ENCODE measurements at regions not wholly inside any gene's neighbourhood (a gene's known extent, or its start where the extent isn't known, plus 50 kb on each side); places are given as distances from the start of the nearest gene placed in this dataset.

- no peak for TF ChIP-seq GATA2 (IDR thresholded peaks at IDR 0.05; ENCODE audit: low read depth, low read length)
- no peak for TF ChIP-seq GATA3 (IDR thresholded peaks at IDR 0.05; ENCODE audit: low read depth, low read length)
These were observed 215.6 kb upstream of the CHD6 start for GRCh38 chr20:41833739-41834138.

- TF ChIP-seq GATA3 (IDR thresholded peaks at IDR 0.05; ENCODE audit: low read depth, low read length) (no peak), GATA2 (IDR thresholded peaks at IDR 0.05; ENCODE audit: low read depth, low read length) (no peak)
These were observed 212.5 kb upstream of the CHD6 start for GRCh38 chr20:41830702-41831101.

GRCh38 chr20:41819436-41819835 lies 201.3 kb upstream of the CHD6 start:
- no peak for TF ChIP-seq GATA2 (IDR thresholded peaks at IDR 0.05; ENCODE audit: low read depth, low read length)
- TF ChIP-seq GATA3 (IDR thresholded peaks at IDR 0.05; ENCODE audit: low read depth, low read length) = no peak

- no peak for TF ChIP-seq GATA3 (IDR thresholded peaks at IDR 0.05; ENCODE audit: low read depth, low read length)
- TF ChIP-seq GATA2 (IDR thresholded peaks at IDR 0.05; ENCODE audit: low read depth, low read length) = no peak
These were observed 200.8 kb upstream of the CHD6 start for GRCh38 chr20:41818991-41819390.

GRCh38 chr20:41818369-41818768 lies 200.2 kb upstream of the CHD6 start:
- TF ChIP-seq GATA3 (IDR thresholded peaks at IDR 0.05; ENCODE audit: low read depth, low read length) (no peak), GATA2 (IDR thresholded peaks at IDR 0.05; ENCODE audit: low read depth, low read length) (no peak)

GRCh38 chr20:41811456-41811855 lies 193.3 kb upstream of the CHD6 start:
- no peak for TF ChIP-seq GATA3 (IDR thresholded peaks at IDR 0.05; ENCODE audit: low read depth, low read length)

- no peak for TF ChIP-seq GATA2 (IDR thresholded peaks at IDR 0.05; ENCODE audit: low read depth, low read length)
- no peak for TF ChIP-seq GATA3 (IDR thresholded peaks at IDR 0.05; ENCODE audit: low read depth, low read length)
These were observed 181.9 kb upstream of the CHD6 start for GRCh38 chr20:41800040-41800439.

- TF ChIP-seq GATA2 (IDR thresholded peaks at IDR 0.05; ENCODE audit: low read depth, low read length) = no peak
These were observed 180.8 kb upstream of the CHD6 start for GRCh38 chr20:41798930-41799502.

- TF ChIP-seq GATA2 (IDR thresholded peaks at IDR 0.05; ENCODE audit: low read depth, low read length) (no peak), GATA3 (IDR thresholded peaks at IDR 0.05; ENCODE audit: low read depth, low read length) (no peak)
These were observed 168.0 kb upstream of the CHD6 start for GRCh38 chr20:41786158-41786557.

GRCh38 chr20:41784209-41784958 lies 166.2 kb upstream of the CHD6 start:
- TF ChIP-seq GATA3 (IDR thresholded peaks at IDR 0.05; ENCODE audit: low read depth, low read length) (no peak), GATA2 (IDR thresholded peaks at IDR 0.05; ENCODE audit: low read depth, low read length) (no peak)

GRCh38 chr20:41783423-41784208 lies 165.4 kb upstream of the CHD6 start:
- TF ChIP-seq GATA3 (IDR thresholded peaks at IDR 0.05; ENCODE audit: low read depth, low read length) (no peak), GATA2 (IDR thresholded peaks at IDR 0.05; ENCODE audit: low read depth, low read length) (no peak)

GRCh38 chr20:41782730-41783406 lies 164.7 kb upstream of the CHD6 start:
- TF ChIP-seq GATA2 (IDR thresholded peaks at IDR 0.05; ENCODE audit: low read depth, low read length) (no peak), GATA3 (IDR thresholded peaks at IDR 0.05; ENCODE audit: low read depth, low read length) (no peak)

- TF ChIP-seq GATA2 (IDR thresholded peaks at IDR 0.05; ENCODE audit: low read depth, low read length) = no peak
- TF ChIP-seq GATA3 (IDR thresholded peaks at IDR 0.05; ENCODE audit: low read depth, low read length) = no peak
These were observed 164.1 kb upstream of the CHD6 start for GRCh38 chr20:41782255-41782654.

- no peak for TF ChIP-seq GATA2 (IDR thresholded peaks at IDR 0.05; ENCODE audit: low read depth, low read length)
- TF ChIP-seq GATA3 (IDR thresholded peaks at IDR 0.05; ENCODE audit: low read depth, low read length) = no peak
These were observed 158.2 kb upstream of the CHD6 start for GRCh38 chr20:41776421-41776820.

All from SH-SY5Y (cell line).